ENCODE measurements at regions not wholly inside any gene's neighbourhood (a gene's known extent, or its start where the extent isn't known, plus 50 kb on each side); places are given as distances from the start of the nearest gene placed in this dataset.

DNA sequence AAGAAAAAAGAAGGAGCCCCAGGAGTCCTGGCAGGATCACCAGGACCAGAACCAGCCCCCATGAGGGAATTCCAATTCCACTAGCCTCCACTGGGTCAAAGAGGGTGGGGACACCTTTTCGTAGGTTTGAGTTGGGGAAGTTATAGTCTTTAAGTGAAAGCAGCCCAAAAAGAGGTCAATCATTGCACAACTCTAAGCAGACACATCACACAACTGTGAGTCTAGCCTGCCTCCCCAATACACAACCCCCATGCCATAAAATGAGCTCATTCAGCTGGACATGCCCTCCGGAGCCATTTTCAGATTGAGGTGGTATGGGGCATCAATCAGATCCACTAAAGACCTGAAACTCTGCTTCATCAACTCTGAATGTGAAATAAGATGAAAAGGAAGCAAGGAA is 179.9 kb downstream of the NPHP4 start:
- TF ChIP-seq TAF1 (IDR thresholded peaks at IDR 0.05; ENCODE audit: borderline replicate concordance, insufficient read depth, low read length): no peak
- no peak for TF ChIP-seq REST (IDR thresholded peaks at IDR 0.05; ENCODE audit: insufficient read depth in 1 of 2, low read depth in 2 of 2, low read length in 2 of 2)
- no peak for TF ChIP-seq SIN3A (IDR thresholded peaks at IDR 0.05; ENCODE audit: borderline replicate concordance, insufficient read depth, low read length)
- TF ChIP-seq POLR2AphosphoS5 (IDR thresholded peaks at IDR 0.05; ENCODE audit: low read depth, low read length): no peak
- no peak for TF ChIP-seq FOXP2 (optimal IDR thresholded peaks at IDR 0.05; ENCODE audit: borderline replicate concordance, extremely low read depth, extremely low read length, insufficient read depth)

GRCh38 chr1:5811419-5811818 is 180.8 kb downstream of the NPHP4 start:
- TF ChIP-seq SIN3A (IDR thresholded peaks at IDR 0.05; ENCODE audit: borderline replicate concordance, insufficient read depth, low read length): no peak
- no peak for TF ChIP-seq REST (IDR thresholded peaks at IDR 0.05; ENCODE audit: insufficient read depth in 1 of 2, low read depth in 2 of 2, low read length in 2 of 2)
- TF ChIP-seq TAF1 (IDR thresholded peaks at IDR 0.05; ENCODE audit: borderline replicate concordance, insufficient read depth, low read length): no peak
- TF ChIP-seq FOXP2 (optimal IDR thresholded peaks at IDR 0.05; ENCODE audit: borderline replicate concordance, extremely low read depth, extremely low read length, insufficient read depth): no peak
- no peak for TF ChIP-seq POLR2AphosphoS5 (IDR thresholded peaks at IDR 0.05; ENCODE audit: low read depth, low read length)

GRCh38 chr1:5810553-5811270 is 181.5 kb downstream of the NPHP4 start:
- TF ChIP-seq POLR2AphosphoS5 (IDR thresholded peaks at IDR 0.05; ENCODE audit: low read depth, low read length) (no peak), TAF1 (IDR thresholded peaks at IDR 0.05; ENCODE audit: borderline replicate concordance, insufficient read depth, low read length) (no peak), FOXP2 (optimal IDR thresholded peaks at IDR 0.05; ENCODE audit: borderline replicate concordance, extremely low read depth, extremely low read length, insufficient read depth) (no peak), REST (IDR thresholded peaks at IDR 0.05; ENCODE audit: insufficient read depth in 1 of 2, low read depth in 2 of 2, low read length in 2 of 2) (no peak), SIN3A (IDR thresholded peaks at IDR 0.05; ENCODE audit: borderline replicate concordance, insufficient read depth, low read length) (no peak)

DNA sequence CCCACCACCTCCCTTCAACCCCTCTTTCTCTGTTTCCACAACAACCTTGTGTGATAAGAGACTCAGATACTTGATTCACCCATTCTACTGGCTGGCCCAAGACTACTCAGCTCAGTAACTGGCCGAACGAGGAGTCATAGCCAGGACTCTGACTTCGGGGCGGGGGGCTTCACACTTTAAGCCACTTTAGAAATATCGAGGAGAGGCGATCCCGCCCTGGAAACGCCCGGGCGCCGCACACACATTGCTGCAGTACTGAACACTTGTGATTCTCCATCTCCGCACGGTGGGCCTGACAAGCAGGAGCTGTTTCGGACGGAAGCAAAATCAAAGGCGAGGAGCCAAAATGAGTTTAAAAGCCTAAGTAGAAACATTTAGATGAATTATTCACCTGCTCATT is 182.1 kb downstream of the NPHP4 start:
- TF ChIP-seq SIN3A (IDR thresholded peaks at IDR 0.05; ENCODE audit: borderline replicate concordance, insufficient read depth, low read length) (no peak), FOXP2 (optimal IDR thresholded peaks at IDR 0.05; ENCODE audit: borderline replicate concordance, extremely low read depth, extremely low read length, insufficient read depth) (no peak), POLR2AphosphoS5 (IDR thresholded peaks at IDR 0.05; ENCODE audit: low read depth, low read length) (no peak), TAF1 (IDR thresholded peaks at IDR 0.05; ENCODE audit: borderline replicate concordance, insufficient read depth, low read length) (no peak), REST (IDR thresholded peaks at IDR 0.05; ENCODE audit: insufficient read depth in 1 of 2, low read depth in 2 of 2, low read length in 2 of 2) (no peak)

Measured in PFSK-1 (cell line).